ENCODE measurements at regions not wholly inside any gene's neighbourhood (a gene's known extent, or its start where the extent isn't known, plus 50 kb on each side); places are given as distances from the start of the nearest gene placed in this dataset.
"Not testable (repeated sequence)": the region's sequence is repeated elsewhere in the genome, so short reads cannot be mapped to it uniquely, and the experiment has no call there.

GRCh38 chr15:77896147-77897112 lies 181.1 kb downstream of the TBC1D2B start:
- DNase-seq (ENCODE audit: low read depth): not testable (repeated sequence)

DNA sequence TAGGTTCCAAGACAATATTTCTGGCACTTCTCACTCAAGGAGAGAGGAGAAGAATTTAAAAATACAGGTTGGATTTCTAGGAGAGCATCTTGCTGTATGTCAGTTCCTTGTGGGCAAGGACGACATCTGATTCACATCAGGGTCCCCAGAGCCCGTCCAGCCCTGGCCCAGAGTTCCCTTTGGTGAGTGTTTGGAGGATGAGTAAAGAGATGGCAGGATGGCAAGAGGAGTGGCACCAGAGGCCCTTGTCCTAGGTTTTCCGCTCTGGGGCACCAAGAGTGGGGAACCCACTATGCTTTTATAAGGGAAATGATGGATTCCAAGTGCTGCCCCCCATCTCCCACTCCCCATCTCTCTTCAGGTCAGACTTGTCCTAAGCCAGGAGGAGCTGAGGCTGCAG lies 181.8 kb downstream of the TBC1D2B start:
- no peak for DNase-seq (ENCODE audit: low read depth)

- not testable (repeated sequence) for DNase-seq (ENCODE audit: low read depth)
Measured at GRCh38 chr15:77895145-77895544, 182.4 kb downstream of the TBC1D2B start.

DNA sequence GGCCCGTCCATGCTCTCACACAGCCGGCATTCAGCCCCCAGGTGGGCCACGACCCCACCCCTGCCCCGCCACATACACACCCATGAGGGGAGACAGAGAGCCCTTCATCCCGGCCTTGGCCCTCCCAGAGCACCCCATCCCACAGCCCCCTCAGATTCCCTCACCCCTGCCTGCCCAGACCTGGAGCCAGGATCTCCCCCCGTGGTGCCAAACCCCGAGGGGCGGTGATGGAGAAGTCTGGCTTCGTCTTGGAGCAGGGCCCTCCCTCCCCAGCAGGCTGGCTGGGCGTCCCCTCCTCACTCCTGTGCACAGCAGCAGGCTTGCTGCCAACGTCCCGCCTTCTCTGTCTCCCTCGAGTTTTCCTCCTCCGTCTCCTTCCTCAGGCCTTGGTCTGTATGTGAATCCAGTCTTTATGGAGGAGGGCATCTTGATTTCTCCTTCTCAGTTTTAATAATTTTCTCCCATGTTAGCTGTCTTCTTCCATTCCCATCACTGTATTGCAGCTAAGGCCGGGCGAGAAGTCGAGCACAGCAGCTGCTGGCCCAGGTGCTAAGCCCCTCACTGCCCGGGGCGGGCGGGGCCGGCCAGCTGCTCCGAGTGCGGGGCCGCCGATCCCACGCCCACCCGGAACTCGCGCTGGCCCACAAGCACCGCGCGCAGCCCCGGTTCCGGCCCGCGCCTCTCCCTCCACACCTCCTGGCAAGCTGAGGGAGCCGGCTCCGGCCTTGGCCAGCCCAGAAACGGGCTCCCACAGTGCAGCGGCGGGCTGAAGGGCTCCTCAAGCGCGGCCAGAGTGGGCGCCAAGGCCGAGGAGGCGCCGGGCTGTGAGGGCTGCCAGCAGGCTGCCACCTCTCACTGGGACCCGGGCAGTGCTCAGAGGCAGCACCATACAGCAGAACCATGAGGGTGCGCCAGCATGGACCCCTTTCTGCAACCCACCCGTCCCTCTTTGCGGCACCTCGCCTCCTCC lies 183.6 kb downstream of the TBC1D2B start:
- not testable (repeated sequence) for DNase-seq (ENCODE audit: low read depth)

DNA sequence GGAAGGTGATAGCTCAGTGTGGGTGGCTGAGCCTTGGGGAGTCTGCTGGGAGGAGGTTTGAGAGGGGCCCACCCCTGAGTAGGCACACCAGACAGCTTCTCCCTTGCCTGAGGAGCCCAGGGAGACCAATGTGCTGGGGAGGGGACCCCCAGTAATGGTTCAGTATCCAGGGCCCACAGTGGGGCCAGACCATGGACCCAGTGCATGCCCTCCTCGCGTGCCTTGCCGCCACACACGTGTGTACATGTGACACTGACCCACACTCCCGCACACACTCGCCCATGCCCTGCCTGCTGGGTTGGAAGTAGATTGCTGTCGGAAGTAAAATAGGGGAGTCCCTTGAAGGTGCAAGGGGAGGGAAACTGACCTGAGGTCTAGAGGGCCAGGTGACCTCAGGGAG lies 184.3 kb downstream of the TBC1D2B start:
- DNase-seq (ENCODE audit: low read depth): not testable (repeated sequence)

GRCh38 chr15:77892335-77892734 lies 185.2 kb downstream of the TBC1D2B start:
- DNase-seq (ENCODE audit: low read depth): no peak

- DNase-seq (ENCODE audit: low read depth): not testable (repeated sequence)
Measured at GRCh38 chr15:77891862-77892261, 185.6 kb downstream of the TBC1D2B start.

- not testable (repeated sequence) for DNase-seq (ENCODE audit: low read depth)
Measured at GRCh38 chr15:77890911-77891801, 186.4 kb downstream of the TBC1D2B start.

DNA sequence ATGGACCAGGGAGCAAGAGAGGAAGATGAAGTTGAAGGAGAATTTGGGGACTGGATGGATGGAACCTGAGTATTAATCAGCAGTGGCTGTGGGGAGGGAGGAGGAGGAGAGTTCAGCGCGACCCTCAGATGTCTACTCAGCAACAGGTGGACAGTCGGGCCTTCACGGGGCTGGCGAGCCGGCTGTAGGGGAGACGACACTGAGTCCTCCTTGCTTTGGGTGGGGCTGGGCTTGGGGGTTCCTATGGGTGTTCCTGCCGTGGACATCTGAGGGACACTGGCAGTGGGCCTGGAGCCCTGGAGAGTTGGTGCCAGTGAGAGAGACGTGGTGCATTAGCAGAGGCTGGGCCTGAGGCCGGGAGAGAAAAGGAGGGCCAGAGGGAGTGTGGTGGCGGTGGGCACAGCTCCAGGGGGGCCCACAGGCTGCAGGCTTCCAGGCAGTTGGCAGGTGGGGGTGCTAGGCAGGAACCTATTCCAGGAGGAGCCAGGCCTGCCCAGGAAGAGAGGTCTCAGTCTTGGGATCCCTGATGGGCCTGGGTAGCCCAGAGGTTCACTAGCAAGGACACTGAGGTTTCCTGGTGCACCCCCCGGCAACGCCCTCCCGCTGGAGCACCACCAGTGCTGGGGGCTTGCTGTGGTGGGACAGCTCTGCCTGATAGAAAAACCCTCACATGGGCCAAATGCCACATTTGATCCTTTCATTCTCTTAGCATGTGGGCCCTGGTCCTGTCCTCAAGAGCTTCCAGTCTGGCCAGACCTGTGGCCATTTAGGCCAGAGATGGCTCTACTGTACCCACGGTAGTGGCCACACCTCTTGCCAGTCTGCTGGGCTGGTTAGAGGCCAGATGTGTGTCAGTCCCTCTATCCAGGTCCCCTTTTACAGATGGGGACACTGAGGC lies 187.4 kb downstream of the TBC1D2B start:
- DNase-seq (ENCODE audit: low read depth): not testable (repeated sequence)

GRCh38 chr15:77889009-77889806 lies 188.3 kb downstream of the TBC1D2B start:
- DNase-seq (ENCODE audit: low read depth): no peak

- not testable (repeated sequence) for DNase-seq (ENCODE audit: low read depth)
Measured at GRCh38 chr15:77887563-77888429, 189.7 kb downstream of the TBC1D2B start.

GRCh38 chr15:77886805-77887448 lies 190.6 kb downstream of the TBC1D2B start:
- DNase-seq (ENCODE audit: low read depth): no peak

DNA sequence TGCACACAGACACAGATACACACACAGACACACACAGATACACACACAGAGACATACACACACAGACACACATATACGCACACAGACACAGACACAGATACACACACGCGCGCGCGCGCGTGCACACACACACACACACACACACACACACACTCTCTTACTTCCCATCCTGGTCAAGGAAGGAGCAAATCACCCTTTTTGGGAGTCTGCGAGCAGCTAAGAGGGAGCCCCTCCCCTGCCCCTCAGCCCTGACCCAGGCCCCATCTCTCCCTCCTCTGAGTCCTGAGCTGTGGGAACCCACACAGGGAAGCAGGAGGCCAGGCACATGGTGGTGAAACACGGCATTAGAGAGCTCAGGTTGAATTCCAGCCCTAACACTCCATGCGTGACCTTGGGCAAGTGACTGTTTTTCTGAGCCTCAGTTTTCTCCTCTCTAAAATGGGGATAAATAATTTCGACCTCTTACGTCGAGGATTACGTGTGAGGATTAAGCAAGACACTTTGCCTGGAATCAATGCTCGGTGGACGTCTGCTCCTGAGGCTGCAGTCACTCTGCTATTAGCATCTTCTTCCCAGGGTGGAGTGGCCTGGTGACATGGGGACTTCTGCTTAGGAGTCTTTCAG lies 191.5 kb downstream of the TBC1D2B start:
- not testable (repeated sequence) for DNase-seq (ENCODE audit: low read depth)

GRCh38 chr15:77883012-77883411 lies 194.5 kb downstream of the TBC1D2B start:
- DNase-seq (ENCODE audit: low read depth): not testable (repeated sequence)

- DNase-seq (ENCODE audit: low read depth): no peak
Measured at GRCh38 chr15:77881950-77882349, 195.6 kb downstream of the TBC1D2B start.

- not testable (repeated sequence) for DNase-seq (ENCODE audit: low read depth)
Measured at GRCh38 chr15:77881535-77881934, 196.0 kb downstream of the TBC1D2B start.

- not testable (repeated sequence) for DNase-seq (ENCODE audit: low read depth)
Measured at GRCh38 chr15:77879466-77879865, 198.0 kb downstream of the TBC1D2B start.

Measured in stimulated activated CD8-positive, alpha-beta memory T cell treated with anti-CD3 and anti-CD28 coated beads, Interleukin-12 subunit alpha, Interleukin-12 subunit beta, amount 100 ng/mL, for 1 hour (primary cell).